H4 (cell line): ENCODE measurements at regions not wholly inside any gene's neighbourhood (a gene's known extent, or its start where the extent isn't known, plus 50 kb on each side); places are given as distances from the start of the nearest gene placed in this dataset.
"Not testable (repeated sequence)": the region's sequence is repeated elsewhere in the genome, so short reads cannot be mapped to it uniquely, and the experiment has no call there.

Experiments
- DNase-seq: peaks from one replicate; pipeline ENCODE4 v3.0.0-alpha.2; 2015; ENCODE audit warnings: low spot score

DNA sequence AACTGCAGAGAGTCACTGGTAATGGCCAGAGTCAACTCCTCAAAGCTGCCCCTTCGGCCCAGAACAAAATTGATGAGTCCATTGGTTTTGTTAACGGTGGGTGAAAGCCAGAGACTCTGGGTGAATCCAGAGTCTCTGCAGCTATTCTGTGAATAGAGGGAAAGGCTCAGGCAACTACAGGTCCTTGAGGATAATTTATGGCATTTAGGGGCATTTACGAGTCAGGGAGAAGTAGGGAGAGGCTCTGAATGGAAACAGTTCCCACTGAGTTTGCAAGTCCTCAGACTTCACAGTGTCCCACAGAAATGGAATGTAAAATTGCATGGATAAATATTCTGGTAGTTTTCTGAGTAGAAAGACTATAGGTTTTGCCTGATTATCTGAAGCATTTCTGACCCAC lies 257.8 kb downstream of the SEC61B start:
- DNase-seq = no peak

DNA sequence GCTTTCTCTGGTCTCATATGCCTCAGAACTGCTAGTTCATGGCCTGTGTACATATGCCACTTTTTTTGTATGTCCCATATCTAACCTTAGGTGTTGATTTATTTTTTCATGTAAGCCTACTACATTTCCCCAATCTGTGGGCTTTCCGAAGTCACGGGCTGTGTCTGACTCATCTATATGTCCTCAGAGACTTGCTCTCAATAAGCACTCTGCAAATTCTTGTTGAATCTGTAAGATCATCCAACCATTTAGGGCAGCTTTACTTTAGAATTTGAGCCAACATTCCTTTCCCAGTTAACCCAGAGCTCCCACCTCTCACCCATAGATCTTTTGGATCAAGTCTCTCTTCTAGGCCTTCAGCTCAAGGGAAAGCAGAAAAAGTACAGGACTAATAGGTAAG lies 263.4 kb downstream of the SEC61B start:
- no peak for DNase-seq

- DNase-seq = no peak
Observed at GRCh38 chr9:99486684-99487083, 264.6 kb downstream of the SEC61B start.

- DNase-seq = no peak
Observed at GRCh38 chr9:99488131-99489059, 266.3 kb downstream of the SEC61B start.

- peak; percentile 22 for DNase-seq
Observed at GRCh38 chr9:99489060-99489413, 267.0 kb downstream of the SEC61B start.

- DNase-seq = no peak
Observed at GRCh38 chr9:99490729-99491128, 268.6 kb downstream of the SEC61B start.

GRCh38 chr9:99491408-99492158 lies 269.5 kb downstream of the SEC61B start:
- no peak for DNase-seq

DNA sequence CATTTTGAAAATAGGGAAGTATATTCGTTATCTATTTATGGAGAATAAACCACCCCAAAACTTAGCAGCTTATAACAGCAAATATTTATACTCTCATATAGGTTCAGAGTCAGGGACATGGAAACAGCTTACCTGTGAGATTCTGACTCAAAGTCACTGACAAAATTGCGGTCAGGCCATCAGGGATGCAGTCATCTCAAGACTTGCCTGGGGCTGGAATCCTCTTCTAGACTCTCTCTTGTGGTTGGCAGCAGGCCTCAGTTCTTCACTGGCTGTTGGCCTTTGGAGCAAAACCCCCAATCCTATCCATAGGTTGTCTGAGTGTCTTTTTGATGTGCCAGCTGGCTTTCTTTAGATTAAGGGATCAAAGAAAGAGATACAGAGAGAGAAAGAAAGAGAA lies 275.6 kb downstream of the SEC61B start:
- no peak for DNase-seq

- DNase-seq = not testable (repeated sequence)
Observed at GRCh38 chr9:99498979-99499378, 276.9 kb downstream of the SEC61B start.

- no peak for DNase-seq
Observed at GRCh38 chr9:99505936-99506335, 283.9 kb downstream of the SEC61B start.

DNA sequence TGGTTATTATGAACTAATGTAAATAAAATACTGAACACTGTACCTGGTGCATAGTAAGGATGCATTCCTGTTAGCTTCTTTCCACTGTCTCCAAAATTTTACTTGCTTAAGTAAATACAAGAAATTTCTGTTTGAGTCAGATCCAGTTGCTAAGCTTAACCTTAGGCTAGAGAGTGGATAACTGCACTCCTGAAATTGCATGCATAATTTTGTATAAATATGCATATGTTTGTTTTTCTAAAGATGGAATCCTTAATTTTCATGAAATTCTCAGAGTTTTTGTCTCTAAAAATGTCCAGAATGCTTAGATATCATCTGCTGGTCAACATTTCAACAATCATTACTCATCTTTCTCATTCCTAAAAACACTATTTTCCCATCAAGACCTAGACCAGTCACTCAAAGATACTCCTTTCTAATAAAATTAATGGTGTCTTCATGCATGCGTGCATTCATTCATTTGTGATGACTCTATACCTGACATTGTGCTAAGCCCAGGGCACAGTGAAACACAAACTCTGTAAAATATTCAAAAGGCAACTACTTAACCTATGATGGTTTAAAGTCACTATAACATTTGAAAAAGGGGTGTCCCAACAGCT lies 284.8 kb downstream of the SEC61B start:
- no peak for DNase-seq

GRCh38 chr9:99509065-99509745 lies 287.1 kb downstream of the SEC61B start:
- DNase-seq = no peak

- no peak for DNase-seq
Observed at GRCh38 chr9:99509900-99510535, 287.9 kb downstream of the SEC61B start.

DNA sequence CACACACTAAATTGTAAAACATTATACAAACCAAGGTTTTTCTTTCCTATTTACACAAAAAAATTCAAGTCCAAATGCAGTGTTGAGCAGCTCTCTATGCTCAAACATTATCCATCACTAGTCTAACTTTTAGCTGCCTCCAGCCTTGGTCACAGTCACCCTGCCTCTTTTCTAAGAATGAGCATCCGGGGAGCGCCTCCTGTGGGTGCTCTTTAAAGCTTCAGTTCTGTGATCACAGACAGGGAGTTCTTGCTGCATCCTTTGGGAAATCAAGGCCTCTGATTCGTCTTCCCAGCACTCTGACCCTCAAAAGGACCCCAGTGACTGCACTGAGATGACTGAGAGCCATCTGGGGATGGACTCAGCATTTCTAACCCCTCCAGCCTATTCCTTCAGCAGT lies 289.6 kb downstream of the SEC61B start:
- DNase-seq = no peak

DNA sequence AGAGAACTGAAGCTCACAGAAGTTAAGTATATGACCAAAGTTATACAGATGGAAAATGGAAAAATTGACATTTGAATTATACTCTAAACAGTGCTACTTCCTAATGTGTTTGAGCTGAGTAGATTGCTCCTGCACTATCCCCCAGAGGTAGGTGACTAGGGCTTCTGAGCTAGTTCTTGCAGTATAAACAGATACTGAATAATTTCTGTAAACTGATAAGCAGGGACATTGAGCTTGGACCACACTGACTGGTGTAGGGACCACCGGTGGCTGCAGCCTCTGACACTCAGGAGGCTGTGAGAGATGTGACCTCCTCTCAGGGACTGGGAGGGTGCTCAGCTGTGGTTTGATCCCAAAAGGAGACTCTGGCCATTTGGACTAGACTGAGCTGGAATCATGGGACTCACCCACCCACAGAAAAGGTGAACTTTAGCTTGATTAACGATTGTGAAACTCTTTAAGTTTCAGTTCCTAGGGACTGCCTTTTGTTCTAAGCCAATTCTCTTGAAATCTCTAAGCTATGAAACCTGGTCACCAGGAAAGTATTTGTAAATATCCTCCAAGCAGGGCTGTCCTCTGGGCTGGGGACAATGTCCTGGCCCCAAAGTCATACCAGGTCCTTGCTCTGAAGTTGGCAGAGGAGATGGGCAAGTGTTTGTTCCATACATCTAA lies 291.5 kb downstream of the SEC61B start:
- DNase-seq = no peak

DNA sequence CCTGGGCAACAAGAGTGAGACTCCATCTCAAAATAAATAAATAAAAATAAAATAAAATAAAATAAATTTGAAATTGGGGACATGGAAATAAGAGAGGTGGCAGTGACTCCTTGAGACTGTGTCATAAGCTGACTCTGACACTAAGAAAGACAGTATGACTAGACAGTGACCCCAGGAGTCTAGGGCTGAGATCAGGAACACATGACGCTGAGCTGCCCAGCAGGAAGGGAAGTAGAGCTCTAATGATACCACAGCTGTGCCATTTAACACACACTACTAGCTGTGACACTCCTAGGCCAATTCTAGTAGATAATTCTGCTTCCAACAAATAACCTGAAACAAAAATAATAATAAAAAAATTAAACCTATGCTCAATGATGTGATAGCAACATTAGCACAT lies 293.0 kb downstream of the SEC61B start:
- DNase-seq = no peak

- no peak for DNase-seq
Observed at GRCh38 chr9:99515895-99516656, 294.0 kb downstream of the SEC61B start.

DNA sequence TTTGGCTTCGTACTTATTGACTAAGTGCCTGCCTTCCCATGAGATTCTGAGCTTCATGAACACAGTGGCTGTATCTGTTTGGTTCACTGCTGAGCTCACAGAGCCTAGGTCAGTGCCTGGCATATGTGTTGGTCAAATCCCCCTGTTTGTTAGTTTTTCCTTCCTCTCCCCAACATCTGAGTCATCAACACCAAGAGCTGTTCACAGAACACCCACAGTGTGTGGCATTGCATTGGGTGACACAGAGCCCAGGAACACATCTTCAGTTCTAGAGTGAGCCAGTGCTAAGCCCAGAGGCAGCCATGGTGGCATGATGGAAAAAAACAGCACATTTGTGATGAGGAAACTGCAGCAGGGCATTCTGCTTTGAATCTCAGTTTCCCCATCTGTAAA lies 294.6 kb downstream of the SEC61B start:
- DNase-seq = no peak

GRCh38 chr9:99523838-99524237 lies 297.8 kb upstream of the NR4A3 start:
- no peak for DNase-seq

DNA sequence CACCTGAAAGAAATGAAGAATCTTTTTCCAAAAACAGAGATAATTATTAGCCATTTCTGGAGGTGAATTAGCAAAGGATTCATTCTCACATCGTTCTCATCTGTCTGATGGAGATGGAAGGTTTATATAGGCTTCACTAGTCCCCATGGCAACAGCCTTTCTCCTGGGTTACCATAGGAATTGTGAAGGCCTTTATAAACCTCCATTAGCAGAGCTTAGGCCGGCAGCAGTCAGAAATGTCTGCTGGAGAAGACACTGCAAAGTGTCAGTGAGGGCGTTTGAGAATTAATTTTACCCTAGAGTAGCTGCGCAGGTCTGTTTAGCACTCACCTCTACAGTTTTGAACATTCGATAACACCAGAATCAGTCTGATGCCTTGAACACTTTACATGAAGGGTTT lies 290.4 kb upstream of the NR4A3 start:
- DNase-seq = no peak
